ENCODE measurements at regions not wholly inside any gene's neighbourhood (a gene's known extent, or its start where the extent isn't known, plus 50 kb on each side); places are given as distances from the start of the nearest gene placed in this dataset.

GRCh38 chr13:44307255-44307654 lies 66.4 kb upstream of the SERP2 start:
- DNase-seq (ENCODE audit: low spot score) = no peak
- no peak for TF ChIP-seq CTCF (IDR thresholded peaks at IDR 0.05)
- H3K4me1 ChIP-seq = peaks cover 0 to 61% of the 10 kb centered on the region in 2 donors
- H3K27me3 ChIP-seq = no peaks in the 10 kb centered on the region
- H3K27ac ChIP-seq = peak overlapping the region; percentile 72 to 78
- H3K36me3 ChIP-seq = no peaks in the 10 kb centered on the region
- no peak overlapping the region for H3K4me3 ChIP-seq
- H3K9me3 ChIP-seq = no peaks in the 10 kb centered on the region

GRCh38 chr13:44307844-44308243 lies 65.8 kb upstream of the SERP2 start:
- H3K27me3 ChIP-seq = no peaks in the 10 kb centered on the region
- no peak for DNase-seq (ENCODE audit: low spot score)
- no peak for TF ChIP-seq CTCF (IDR thresholded peaks at IDR 0.05)
- H3K4me1 ChIP-seq = peaks cover 0 to 55% of the 10 kb centered on the region in 2 donors
- H3K36me3 ChIP-seq = no peaks in the 10 kb centered on the region
- no peaks in the 10 kb centered on the region for H3K9me3 ChIP-seq
- no peak overlapping the region for H3K4me3 ChIP-seq
- peak overlapping the region; percentile 50 to 78 for H3K27ac ChIP-seq

- no peak for DNase-seq (ENCODE audit: low spot score)
- H3K27ac ChIP-seq = no peak overlapping the region
- TF ChIP-seq CTCF (IDR thresholded peaks at IDR 0.05) = no peak
- no peaks in the 10 kb centered on the region for H3K27me3 ChIP-seq
- no peak overlapping the region for H3K4me3 ChIP-seq
- no peaks in the 10 kb centered on the region for H3K9me3 ChIP-seq
- no peaks in the 10 kb centered on the region for H3K36me3 ChIP-seq
- H3K4me1 ChIP-seq = peaks cover 0 to 50% of the 10 kb centered on the region in 2 donors
Observed at GRCh38 chr13:44308352-44308751, 65.3 kb upstream of the SERP2 start.

GRCh38 chr13:44309794-44310757 lies 63.5 kb upstream of the SERP2 start:
- H3K27me3 ChIP-seq = no peaks in the 10 kb centered on the region
- H3K9me3 ChIP-seq = no peaks in the 10 kb centered on the region
- peak overlapping the region in 1 of 2 donors; percentile 35 for H3K27ac ChIP-seq
- peaks cover 0 to 35% of the 10 kb centered on the region in 2 donors for H3K4me1 ChIP-seq
- H3K36me3 ChIP-seq = no peaks in the 10 kb centered on the region
- peak; percentile 68 for DNase-seq (ENCODE audit: low spot score)
- no peak overlapping the region for H3K4me3 ChIP-seq
- TF ChIP-seq CTCF (IDR thresholded peaks at IDR 0.05) = no peak

- no peak for DNase-seq (ENCODE audit: low spot score)
- Histone ChIP-seq H3K4me1 (peaks cover 0 to 23% of the 10 kb centered on the region in 2 donors), H3K4me3 (no peak overlapping the region), H3K9me3 (no peaks in the 10 kb centered on the region), H3K36me3 (no peaks in the 10 kb centered on the region), H3K27me3 (no peaks in the 10 kb centered on the region), H3K27ac (no peak overlapping the region)
- TF ChIP-seq CTCF (IDR thresholded peaks at IDR 0.05) = no peak
Observed at GRCh38 chr13:44311011-44311780, 62.4 kb upstream of the SERP2 start.
